ENCODE measurements at regions not wholly inside any gene's neighbourhood (a gene's known extent, or its start where the extent isn't known, plus 50 kb on each side); places are given as distances from the start of the nearest gene placed in this dataset.

- TF ChIP-seq CTCF (IDR thresholded peaks at IDR 0.05), result no peak
- TF ChIP-seq POLR2A (IDR thresholded peaks at IDR 0.05), result no peak
These were observed 170.4 kb downstream of the C1D start for GRCh38 chr2:67892339-67892846.

Data from tibial nerve (tissue), 3 donors.